NCI-H187 (cell line): ENCODE measurements at regions not wholly inside any gene's neighbourhood (a gene's known extent, or its start where the extent isn't known, plus 50 kb on each side); places are given as distances from the start of the nearest gene placed in this dataset.

Experiments used
- DNase-seq, 2 experiments: peaks; one replicate each; lab custom pipeline; 2025; lab: John Stamatoyannopoulos, UW

DNA sequence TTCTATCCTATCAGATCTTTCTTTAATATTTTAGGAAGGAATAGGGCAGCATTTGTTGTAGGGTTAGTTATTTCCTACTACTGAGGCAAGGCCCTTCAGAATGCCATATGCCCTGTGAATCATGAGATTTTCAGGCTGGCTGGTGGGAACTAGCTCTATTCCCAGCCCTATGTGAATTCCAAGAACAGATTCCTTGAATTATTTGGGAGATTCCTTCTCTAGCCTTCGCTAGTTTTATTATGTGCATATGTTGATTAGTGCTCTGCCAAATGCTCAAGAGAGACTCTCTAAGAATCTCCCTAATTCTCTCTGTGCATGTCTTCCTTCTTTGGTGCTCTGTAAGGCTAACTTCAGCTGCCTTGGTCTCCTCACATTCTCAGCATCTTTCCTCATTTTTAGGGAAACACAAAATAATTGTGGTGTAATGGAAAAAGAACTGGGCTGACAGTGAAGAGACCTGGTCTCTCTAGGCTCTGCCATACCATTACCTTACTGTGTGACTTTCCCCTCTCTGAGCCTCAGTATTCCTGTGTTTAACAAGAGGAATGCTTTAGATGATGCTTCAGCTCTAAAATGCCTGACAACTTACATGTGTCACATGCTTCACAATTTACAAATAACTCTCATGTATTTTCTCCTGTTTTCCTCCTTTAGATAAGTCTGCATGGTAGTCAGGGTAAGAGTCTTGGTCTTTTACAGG, 79.7 kb downstream of the VMA21 start:
- no peak for DNase-seq

DNA sequence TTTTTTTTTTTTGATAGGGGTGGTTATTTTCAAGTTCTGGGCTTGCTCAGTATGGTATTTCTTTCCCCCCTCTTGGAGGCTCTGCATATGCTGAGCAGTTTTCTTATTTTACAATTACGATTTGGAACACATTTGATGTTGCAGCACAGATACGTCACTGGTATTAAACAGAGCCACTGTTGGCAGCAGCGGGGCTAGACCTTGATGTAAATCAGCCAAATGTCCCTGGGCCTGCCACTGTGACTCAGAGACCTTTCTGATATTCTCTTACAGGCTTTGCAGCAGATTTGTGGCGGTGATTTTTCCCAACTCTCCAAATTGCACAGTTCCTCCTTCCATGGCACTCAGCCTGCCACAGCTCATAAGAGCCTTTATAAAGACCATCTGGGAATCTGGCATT, 81.1 kb downstream of the VMA21 start:
- DNase-seq, result no peak

DNA sequence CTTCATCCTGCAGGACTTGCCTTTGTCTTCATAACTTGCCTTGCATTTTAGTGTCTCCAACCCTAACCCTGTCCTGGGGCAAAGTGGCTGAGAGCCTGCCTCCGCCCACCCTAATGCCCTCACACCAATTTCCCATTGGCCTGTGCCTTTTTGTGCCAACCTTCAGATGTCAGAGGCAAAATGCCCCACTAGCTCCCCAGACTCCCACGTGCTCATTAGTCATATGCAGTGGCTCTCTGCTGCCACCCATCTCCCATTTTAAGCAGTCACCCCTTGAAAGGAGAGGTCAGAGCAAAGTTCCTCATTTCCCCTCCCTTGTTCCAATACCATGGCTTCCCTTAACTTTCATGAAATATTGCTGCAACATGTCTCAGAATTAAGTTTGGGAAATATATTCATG, 74.8 kb upstream of the PASD1 start:
- DNase-seq, result no peak

DNA sequence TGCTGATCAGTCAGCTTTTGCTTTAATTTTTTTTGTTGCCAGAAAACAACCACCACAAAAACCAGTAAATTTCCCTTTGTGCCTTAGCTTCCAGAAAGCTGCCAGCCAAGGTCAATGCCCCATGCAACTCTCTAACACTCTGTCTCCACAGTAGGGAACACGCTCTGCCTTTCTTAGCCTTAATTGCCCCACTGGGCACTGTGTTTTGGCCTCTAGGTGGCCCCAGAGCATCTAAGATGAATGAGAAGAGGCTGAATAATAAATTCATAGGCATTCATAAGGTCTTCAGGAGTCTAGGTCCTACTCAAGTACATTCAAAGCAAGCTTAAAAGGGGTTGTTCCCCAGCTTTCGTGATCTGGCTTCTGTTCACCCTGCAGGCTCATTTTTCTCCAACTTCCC, 57.7 kb upstream of the PASD1 start:
- peak in 1 of 2 experiments; percentile 20 for DNase-seq

DNA sequence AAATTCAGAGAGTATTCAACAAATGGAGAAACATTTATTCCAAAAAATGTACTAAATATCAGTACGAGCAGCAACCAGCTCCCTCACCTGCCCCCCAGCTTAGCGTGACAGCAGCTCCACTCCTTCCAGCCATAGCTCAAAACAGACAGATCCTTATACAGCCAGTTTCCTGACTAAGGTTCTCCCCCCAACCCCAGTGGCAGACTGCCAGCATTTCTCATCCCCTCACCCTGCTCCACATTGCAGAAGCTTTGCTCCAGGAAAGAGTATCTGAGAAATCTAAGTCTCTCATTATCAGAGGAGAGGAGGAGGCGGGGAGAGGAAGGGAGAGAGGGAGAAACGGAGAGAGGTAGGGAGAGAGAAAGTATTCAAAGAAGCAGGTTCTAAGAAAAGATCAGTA, 53.3 kb upstream of the PASD1 start:
- DNase-seq, result no peak

DNA sequence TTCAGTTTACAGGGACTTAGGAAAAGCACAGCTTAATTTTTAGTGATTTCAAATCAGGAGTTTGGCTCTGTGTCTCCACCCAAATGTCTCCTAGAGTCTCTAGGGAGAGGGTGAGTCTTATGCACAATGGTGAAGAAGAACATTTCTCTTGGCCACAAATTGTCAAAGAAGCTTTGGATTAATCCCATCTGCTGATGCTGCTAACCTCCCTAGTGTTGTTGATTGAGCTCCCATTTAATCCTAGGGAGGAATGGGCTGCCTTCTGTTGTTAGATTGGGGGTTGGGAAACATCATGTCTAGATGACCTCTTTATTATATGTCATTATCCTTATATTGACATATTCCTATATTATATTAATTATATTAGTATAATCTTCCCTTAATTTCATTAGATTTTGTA, 50.0 kb upstream of the PASD1 start:
- no peak for DNase-seq
